ENCODE measurements at regions not wholly inside any gene's neighbourhood (a gene's known extent, or its start where the extent isn't known, plus 50 kb on each side); places are given as distances from the start of the nearest gene placed in this dataset.
"Not testable (repeated sequence)": the region's sequence is repeated elsewhere in the genome, so short reads cannot be mapped to it uniquely, and the experiment has no call there.

- DNase-seq: no peak
Measured at GRCh38 chr1:96096613-96097321, 624.8 kb upstream of the PTBP2 start.

- DNase-seq: no peak
Measured at GRCh38 chr1:96104506-96104905, 617.1 kb upstream of the PTBP2 start.

- DNase-seq: no peak
Measured at GRCh38 chr1:96104906-96105305, 616.7 kb upstream of the PTBP2 start.

- DNase-seq: peak; percentile 85
Measured at GRCh38 chr1:96116731-96117130, 604.9 kb upstream of the PTBP2 start.

- DNase-seq: peak; percentile 94
Measured at GRCh38 chr1:96130432-96130831, 591.2 kb upstream of the PTBP2 start.

- no peak for DNase-seq
Measured at GRCh38 chr1:96144636-96145035, 576.9 kb upstream of the PTBP2 start.

GRCh38 chr1:96145492-96145891 is 576.1 kb upstream of the PTBP2 start:
- no peak for DNase-seq

- not testable (repeated sequence) for DNase-seq
Measured at GRCh38 chr1:96152957-96153356, 568.6 kb upstream of the PTBP2 start.

- no peak for DNase-seq
Measured at GRCh38 chr1:96157101-96157500, 564.5 kb upstream of the PTBP2 start.

- no peak for DNase-seq
Measured at GRCh38 chr1:96159379-96159778, 562.2 kb upstream of the PTBP2 start.

- peak; percentile 33 for DNase-seq
Measured at GRCh38 chr1:96164053-96164452, 557.5 kb upstream of the PTBP2 start.

GRCh38 chr1:96178053-96178452 is 543.5 kb upstream of the PTBP2 start:
- DNase-seq: no peak

GRCh38 chr1:96183485-96183884 is 538.1 kb upstream of the PTBP2 start:
- DNase-seq: no peak

- DNase-seq: no peak
Measured at GRCh38 chr1:96183928-96184327, 537.7 kb upstream of the PTBP2 start.

- no peak for DNase-seq
Measured at GRCh38 chr1:96185181-96185580, 536.4 kb upstream of the PTBP2 start.

GRCh38 chr1:96187020-96187419 is 534.6 kb upstream of the PTBP2 start:
- no peak for DNase-seq

- DNase-seq: no peak
Measured at GRCh38 chr1:96191165-96191564, 530.4 kb upstream of the PTBP2 start.

GRCh38 chr1:96206451-96206850 is 515.1 kb upstream of the PTBP2 start:
- peak; percentile 11 for DNase-seq

- no peak for DNase-seq
Measured at GRCh38 chr1:96207936-96208335, 513.6 kb upstream of the PTBP2 start.

- DNase-seq: no peak
Measured at GRCh38 chr1:96208428-96208827, 513.2 kb upstream of the PTBP2 start.

GRCh38 chr1:96210054-96210453 is 511.5 kb upstream of the PTBP2 start:
- DNase-seq: no peak

- DNase-seq: no peak
Measured at GRCh38 chr1:96211202-96211601, 510.4 kb upstream of the PTBP2 start.

- DNase-seq: no peak
Measured at GRCh38 chr1:96214982-96215381, 506.6 kb upstream of the PTBP2 start.

GRCh38 chr1:96220651-96221050 is 500.9 kb upstream of the PTBP2 start:
- DNase-seq: no peak

- DNase-seq: no peak
Measured at GRCh38 chr1:96222701-96223100, 498.9 kb upstream of the PTBP2 start.
